Activated CD4-positive, alpha-beta T cell treated with anti-CD3 and anti-CD28 coated beads, Interleukin-2, amount 10 ng/mL, durations not matched to agents 7 days and 5 days (primary cell): ENCODE measurements at regions not wholly inside any gene's neighbourhood (a gene's known extent, or its start where the extent isn't known, plus 50 kb on each side); places are given as distances from the start of the nearest gene placed in this dataset.

Source experiments
- CTCF ChIA-PET: fragments of 350-600 bp; sonication (Branson Sonifier 250); formaldehyde crosslinking; loops from one replicate; lab custom pipeline; 2021; ENCODE audit warnings: antibody characterized with exemption; lab: Charles Lee
- POLR2A ChIA-PET: fragments of 350-600 bp; sonication (Branson Sonifier 250); formaldehyde crosslinking; loops from one replicate; lab custom pipeline; 2021; ENCODE audit warnings: antibody characterized with exemption; lab: Charles Lee
- DNase-seq: peaks from one replicate; pipeline ENCODE4 v3.0.0-alpha.2; 2020
- H3K27ac Mint-ChIP-seq: one replicate; pipeline ENCODE4 v1.8.0; 2021; ENCODE audit warnings: mild to moderate bottlenecking, moderate library complexity, mixed read lengths
- H3K27me3 Mint-ChIP-seq: one replicate; pipeline ENCODE4 v1.8.0; 2021; ENCODE audit warnings: mixed read lengths
- H3K36me3 Mint-ChIP-seq: one replicate; pipeline ENCODE4 v1.8.0; 2021; ENCODE audit warnings: low read depth, mixed read lengths
- H3K4me1 Mint-ChIP-seq: one replicate; pipeline ENCODE4 v1.8.0; 2021; ENCODE audit warnings: mixed read lengths
- H3K4me3 Mint-ChIP-seq: one replicate; pipeline ENCODE4 v1.8.0; 2021; ENCODE audit warnings: mild to moderate bottlenecking, moderate library complexity, mixed read lengths
- H3K9me3 Mint-ChIP-seq: one replicate; pipeline ENCODE4 v1.8.0; 2021; ENCODE audit warnings: mixed read lengths

DNA sequence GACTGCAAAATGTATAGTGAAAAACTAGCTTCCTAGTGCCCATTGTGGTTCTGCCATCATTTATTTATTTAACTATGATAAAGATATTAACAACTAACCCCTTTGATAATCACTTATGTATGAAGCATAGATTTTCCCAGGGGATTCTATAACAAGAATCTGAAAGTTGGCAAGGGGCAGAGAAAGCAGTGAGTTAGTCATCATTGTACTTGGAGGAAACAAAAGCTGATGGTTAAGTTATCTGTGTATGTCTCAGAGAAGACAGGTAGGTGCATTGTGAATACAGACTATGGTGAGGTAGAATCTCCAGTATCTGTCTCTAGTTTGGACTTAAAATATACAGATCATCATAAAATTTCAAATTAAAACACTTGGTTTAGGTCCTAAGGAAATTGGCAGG, 2159.1 kb upstream of the CELF4 start:
- POLR2A ChIA-PET: no interaction called here
- Mint-ChIP-seq H3K4me1 (no peaks in the 10 kb centered on the region), H3K9me3 (no peaks in the 10 kb centered on the region), H3K27me3 (no peaks in the 10 kb centered on the region), H3K4me3 (no peak overlapping the region), H3K36me3 (no peaks in the 10 kb centered on the region), H3K27ac (no peak overlapping the region)
- CTCF ChIA-PET: no interaction called here
- no peak for DNase-seq

DNA sequence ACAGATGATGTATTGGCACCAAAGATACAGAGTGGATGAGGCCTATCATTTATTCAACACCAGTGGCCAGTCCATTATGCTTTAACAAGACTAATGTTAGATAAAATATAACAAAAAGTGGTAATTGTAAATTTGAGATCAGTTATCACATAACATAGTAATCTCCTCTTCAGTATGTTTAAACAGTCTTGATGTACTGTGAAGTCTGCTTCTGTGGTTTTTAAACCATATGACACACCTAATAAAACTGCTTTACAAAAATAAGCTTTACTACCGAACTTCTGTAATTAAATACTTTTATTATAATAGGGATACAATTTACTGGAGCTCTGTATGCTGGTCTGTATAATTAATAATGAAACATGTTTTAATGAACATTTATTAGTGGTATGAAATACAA, 2156.1 kb upstream of the CELF4 start:
- Mint-ChIP-seq H3K4me3 (no peak overlapping the region), H3K9me3 (no peaks in the 10 kb centered on the region), H3K4me1 (no peaks in the 10 kb centered on the region), H3K27me3 (no peaks in the 10 kb centered on the region), H3K27ac (no peak overlapping the region), H3K36me3 (no peaks in the 10 kb centered on the region)
- ChIA-PET POLR2A (no interaction called here), CTCF (no interaction called here)
- DNase-seq: no peak

DNA sequence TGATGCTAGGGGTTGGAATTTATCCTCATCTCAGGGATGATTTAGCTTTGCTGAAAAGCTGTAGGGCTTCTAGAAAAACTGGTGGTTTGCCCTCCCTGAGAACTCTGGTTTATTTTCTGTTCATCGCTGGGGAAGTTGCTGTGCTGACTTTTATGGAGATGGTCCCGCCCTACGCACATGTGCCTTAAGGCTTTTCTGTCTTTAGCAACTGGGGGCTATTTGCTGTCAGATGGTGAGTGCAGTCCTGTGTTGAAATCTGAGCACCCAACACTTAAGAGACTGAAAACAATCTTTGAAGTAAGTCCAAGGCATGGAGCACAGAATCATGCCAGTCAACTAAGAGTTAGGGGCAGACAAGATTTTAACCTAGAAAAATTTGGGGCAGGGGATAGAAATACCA, 2148.4 kb upstream of the CELF4 start:
- Mint-ChIP-seq H3K4me1 (no peaks in the 10 kb centered on the region), H3K27me3 (no peaks in the 10 kb centered on the region), H3K4me3 (no peak overlapping the region), H3K36me3 (no peaks in the 10 kb centered on the region), H3K27ac (no peak overlapping the region), H3K9me3 (peaks cover 2% of the 10 kb centered on the region)
- POLR2A ChIA-PET: no interaction called here
- CTCF ChIA-PET: no interaction called here
- DNase-seq: no peak

DNA sequence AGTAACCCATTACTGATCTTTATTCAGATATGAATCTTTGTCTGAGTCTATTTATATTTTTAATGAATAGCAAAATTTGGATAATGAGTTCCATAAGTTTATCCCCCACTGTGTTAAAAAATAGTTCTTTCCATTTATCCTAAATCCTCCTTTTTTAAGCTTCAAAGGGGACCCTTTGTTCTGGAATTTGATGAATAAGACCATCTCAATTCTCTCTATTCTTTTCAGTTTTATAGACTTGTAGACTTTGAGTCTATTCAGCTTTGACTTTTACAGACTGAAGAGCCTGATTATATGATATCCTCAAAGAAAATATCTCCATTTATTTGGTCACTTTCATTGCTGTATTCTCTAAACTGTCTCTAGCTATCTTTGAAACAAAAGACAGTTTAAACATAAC, 2146.1 kb upstream of the CELF4 start:
- no peaks in the 10 kb centered on the region for H3K36me3 Mint-ChIP-seq
- no peak overlapping the region for H3K27ac Mint-ChIP-seq

DNA sequence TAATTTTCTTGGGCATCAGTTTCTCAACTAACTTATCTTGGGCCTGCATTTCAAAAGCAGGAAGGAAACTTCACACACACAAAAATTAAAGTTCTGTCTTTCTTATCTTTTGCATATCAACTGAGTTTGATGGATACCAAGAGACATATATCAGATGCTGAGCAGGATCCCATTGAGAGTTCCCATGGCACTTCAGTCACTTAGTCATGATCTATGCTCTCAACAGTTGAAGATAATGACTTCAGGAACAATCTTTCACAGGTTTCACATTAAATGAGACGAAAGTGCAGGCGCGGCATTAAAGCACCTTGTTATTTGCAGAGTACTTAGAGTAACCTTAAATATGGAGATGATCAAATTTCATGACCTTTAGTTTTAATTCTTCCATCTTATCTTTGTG, 2139.8 kb upstream of the CELF4 start:
- DNase-seq: no peak
- ChIA-PET CTCF (no interaction called here), POLR2A (no interaction called here)
- Mint-ChIP-seq H3K4me1 (no peaks in the 10 kb centered on the region), H3K27me3 (no peaks in the 10 kb centered on the region), H3K4me3 (no peak overlapping the region), H3K27ac (no peak overlapping the region), H3K9me3 (no peaks in the 10 kb centered on the region), H3K36me3 (no peaks in the 10 kb centered on the region)

More for the DNA sequence above, 2146.1 kb upstream of the CELF4 start:
- POLR2A ChIA-PET: no interaction called here
- Mint-ChIP-seq H3K27me3 (no peaks in the 10 kb centered on the region), H3K9me3 (peaks cover 2% of the 10 kb centered on the region), H3K4me3 (no peak overlapping the region), H3K4me1 (no peaks in the 10 kb centered on the region)
- no peak for DNase-seq
- CTCF ChIA-PET: no interaction called here

DNA sequence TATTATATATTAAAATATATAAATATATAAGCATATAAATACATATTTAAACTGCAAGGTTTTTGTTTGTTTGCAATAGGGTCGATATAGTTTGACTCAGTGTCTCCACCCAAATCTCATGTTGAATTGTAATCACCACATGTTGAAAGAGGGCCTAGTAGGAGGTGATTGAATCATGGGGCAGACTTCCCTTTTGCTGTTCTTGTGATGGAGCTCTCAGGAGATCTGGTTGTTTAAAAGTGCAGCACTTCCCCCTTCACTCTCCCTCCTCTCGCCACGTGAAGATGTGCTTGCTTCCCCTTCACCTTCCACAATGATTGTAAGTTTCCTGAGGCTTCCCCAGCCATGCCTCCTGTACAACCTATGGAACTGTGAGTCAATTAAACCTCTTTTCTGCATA, 2137.3 kb upstream of the CELF4 start:
- DNase-seq: no peak
- H3K9me3 Mint-ChIP-seq: no peaks in the 10 kb centered on the region
- H3K27me3 Mint-ChIP-seq: no peaks in the 10 kb centered on the region
- H3K4me1 Mint-ChIP-seq: no peaks in the 10 kb centered on the region
- no peak overlapping the region for H3K4me3 Mint-ChIP-seq
- no peak overlapping the region for H3K27ac Mint-ChIP-seq
- ChIA-PET POLR2A (no interaction called here), CTCF (no interaction called here)
- no peaks in the 10 kb centered on the region for H3K36me3 Mint-ChIP-seq

DNA sequence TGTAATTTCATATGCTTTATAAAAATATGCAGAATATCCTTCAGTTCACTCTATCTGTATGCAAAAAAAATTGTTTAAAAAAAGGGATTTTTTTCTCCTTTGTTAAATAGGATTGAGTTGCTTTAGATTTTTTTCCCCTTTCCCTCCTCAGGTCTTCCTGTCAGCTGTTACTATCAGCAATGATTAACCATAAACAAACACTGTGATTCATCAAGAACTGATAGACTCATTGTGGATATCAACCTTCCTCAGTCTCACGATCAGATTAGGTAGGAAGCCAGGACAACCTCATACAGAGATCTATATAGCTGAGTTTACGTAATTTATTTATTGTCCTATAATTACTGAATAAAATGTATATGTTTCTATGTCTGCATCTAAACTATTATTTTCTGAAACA, 2136.2 kb upstream of the CELF4 start:
- ChIA-PET POLR2A (no interaction called here), CTCF (no interaction called here)
- no peaks in the 10 kb centered on the region for H3K4me1 Mint-ChIP-seq

DNA sequence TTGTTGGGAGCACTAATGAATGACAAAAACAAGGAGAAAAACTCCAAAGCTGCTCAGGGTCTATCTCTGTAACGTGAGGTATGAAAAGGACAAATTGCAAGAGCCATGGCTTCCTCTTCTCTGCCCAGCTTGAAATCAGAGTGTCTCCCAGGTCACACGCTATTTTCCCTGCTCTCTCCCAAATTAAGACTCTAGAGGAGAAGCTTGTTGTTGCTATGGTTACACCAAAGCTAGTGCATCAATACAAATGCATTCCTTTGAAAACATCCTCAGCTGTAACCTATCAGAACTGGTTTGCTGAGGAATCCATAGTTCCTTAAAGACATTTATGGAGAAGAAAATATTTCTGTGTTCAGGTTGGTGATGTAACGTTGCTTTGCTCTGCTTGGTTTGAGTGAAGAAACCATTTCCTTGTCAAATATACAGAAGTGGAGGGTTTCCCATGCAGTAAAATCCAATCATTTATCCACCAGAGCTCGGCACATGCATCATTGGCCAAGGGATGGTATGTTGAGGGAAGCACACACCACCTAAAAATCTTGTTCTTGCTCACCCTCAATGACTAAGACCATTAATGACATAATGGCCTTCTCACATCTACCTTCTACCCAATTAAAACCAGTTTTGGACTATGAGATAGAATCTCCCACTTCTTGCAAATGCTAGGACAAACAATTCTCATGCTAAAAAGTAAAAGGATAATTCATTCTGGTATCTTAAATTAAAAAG, 2135.6 kb upstream of the CELF4 start:
- ChIA-PET CTCF (interaction anchor here (1.1 kb wide), 1 partner anchor 9 kb away, joined by 3 read pairs; no protein-coding TSS in a partner anchor), POLR2A (no interaction called here)
- Mint-ChIP-seq H3K27ac (no peak overlapping the region), H3K9me3 (no peaks in the 10 kb centered on the region), H3K36me3 (no peaks in the 10 kb centered on the region), H3K4me1 (no peaks in the 10 kb centered on the region), H3K27me3 (no peaks in the 10 kb centered on the region), H3K4me3 (no peak overlapping the region)
- DNase-seq: no peak

More for the DNA sequence above, 2136.2 kb upstream of the CELF4 start:
- Mint-ChIP-seq H3K9me3 (no peaks in the 10 kb centered on the region), H3K27ac (no peak overlapping the region), H3K4me3 (no peak overlapping the region), H3K27me3 (no peaks in the 10 kb centered on the region), H3K36me3 (no peaks in the 10 kb centered on the region)
- DNase-seq: no peak

DNA sequence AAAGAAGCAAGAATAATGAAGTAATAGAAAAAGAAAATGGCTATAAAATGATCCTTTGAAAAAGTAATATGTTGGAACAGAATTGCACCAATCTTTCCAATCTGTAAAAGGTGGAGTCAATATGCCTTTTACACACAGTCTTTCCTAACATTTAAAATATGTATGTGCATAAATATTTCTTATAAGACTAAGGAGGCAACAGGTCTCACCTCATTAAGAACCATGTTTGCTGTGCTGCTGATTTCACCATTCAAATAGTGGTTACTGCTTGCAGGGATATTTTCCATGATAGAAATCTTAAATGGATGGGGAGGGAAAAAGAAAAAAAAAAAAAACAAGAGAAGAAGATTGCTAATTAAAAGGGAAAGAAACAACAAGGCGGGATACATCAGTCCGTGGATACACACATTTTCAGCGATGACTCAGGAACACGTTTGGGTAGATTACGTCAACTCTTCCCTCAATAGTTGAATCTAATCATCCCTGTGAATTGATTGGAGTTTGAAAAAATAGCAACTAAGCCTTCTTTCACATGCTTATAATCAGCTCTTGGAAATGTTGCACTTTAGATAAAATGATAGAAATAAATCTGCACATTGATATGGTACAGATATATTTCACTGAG, 2133.9 kb upstream of the CELF4 start:
- CTCF ChIA-PET: no interaction called here

DNA sequence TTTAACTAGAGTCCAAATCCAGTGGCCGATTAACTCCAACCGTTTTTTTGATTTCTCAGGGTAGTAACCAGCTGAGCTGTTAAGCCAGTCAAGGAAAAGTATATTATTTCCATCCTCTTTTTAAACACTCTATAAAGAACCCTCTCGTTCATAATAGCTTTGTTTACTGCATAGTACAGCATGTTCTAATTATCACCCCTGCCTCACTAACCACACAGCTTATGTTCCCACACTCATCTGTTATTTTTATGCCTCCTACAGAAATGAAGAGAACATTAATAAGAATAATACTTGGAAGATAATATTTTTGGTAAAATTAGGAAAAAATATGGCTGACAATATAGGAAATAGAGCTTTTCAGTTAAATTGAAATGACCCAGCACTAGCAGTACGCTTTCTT, 2132.8 kb upstream of the CELF4 start:
- H3K4me1 Mint-ChIP-seq: no peaks in the 10 kb centered on the region
- no peaks in the 10 kb centered on the region for H3K36me3 Mint-ChIP-seq
- no peak overlapping the region for H3K4me3 Mint-ChIP-seq
- no peak overlapping the region for H3K27ac Mint-ChIP-seq
- ChIA-PET POLR2A (no interaction called here), CTCF (interaction anchor here (0.6 kb wide), 1 partner anchor 791 kb away, joined by 3 read pairs; no protein-coding TSS in a partner anchor)
- H3K9me3 Mint-ChIP-seq: no peaks in the 10 kb centered on the region
- no peaks in the 10 kb centered on the region for H3K27me3 Mint-ChIP-seq
- no peak for DNase-seq

More for the DNA sequence above, 2133.9 kb upstream of the CELF4 start:
- H3K9me3 Mint-ChIP-seq: no peaks in the 10 kb centered on the region
- no peak overlapping the region for H3K27ac Mint-ChIP-seq
- H3K27me3 Mint-ChIP-seq: no peaks in the 10 kb centered on the region
- no peaks in the 10 kb centered on the region for H3K4me1 Mint-ChIP-seq
- POLR2A ChIA-PET: no interaction called here
- H3K4me3 Mint-ChIP-seq: no peak overlapping the region
- DNase-seq: no peak
- no peaks in the 10 kb centered on the region for H3K36me3 Mint-ChIP-seq

DNA sequence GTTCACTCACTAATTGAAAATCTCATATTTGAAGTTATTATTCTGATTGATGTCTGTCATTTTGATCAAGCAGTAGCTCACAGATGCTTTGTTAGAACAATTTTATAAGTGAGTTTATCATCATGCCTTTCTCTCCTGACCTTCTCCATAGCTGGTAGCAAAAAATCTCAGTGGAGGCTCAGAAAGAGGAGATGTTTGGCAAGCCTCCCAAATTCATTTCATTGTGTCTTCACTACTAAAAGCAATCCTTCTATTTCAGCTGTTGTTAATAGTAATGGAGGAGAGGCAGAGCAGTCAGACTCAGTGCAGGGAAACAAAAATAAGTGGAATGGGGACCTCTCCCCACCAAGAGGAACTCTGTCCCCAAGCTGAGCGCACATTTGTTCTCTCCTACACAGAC, 2127.8 kb upstream of the CELF4 start:
- ChIA-PET POLR2A (no interaction called here), CTCF (no interaction called here)
- no peak overlapping the region for H3K4me3 Mint-ChIP-seq
- no peaks in the 10 kb centered on the region for H3K27me3 Mint-ChIP-seq
- DNase-seq: no peak
- no peaks in the 10 kb centered on the region for H3K4me1 Mint-ChIP-seq
- no peaks in the 10 kb centered on the region for H3K9me3 Mint-ChIP-seq
- no peak overlapping the region for H3K27ac Mint-ChIP-seq
- H3K36me3 Mint-ChIP-seq: no peaks in the 10 kb centered on the region

DNA sequence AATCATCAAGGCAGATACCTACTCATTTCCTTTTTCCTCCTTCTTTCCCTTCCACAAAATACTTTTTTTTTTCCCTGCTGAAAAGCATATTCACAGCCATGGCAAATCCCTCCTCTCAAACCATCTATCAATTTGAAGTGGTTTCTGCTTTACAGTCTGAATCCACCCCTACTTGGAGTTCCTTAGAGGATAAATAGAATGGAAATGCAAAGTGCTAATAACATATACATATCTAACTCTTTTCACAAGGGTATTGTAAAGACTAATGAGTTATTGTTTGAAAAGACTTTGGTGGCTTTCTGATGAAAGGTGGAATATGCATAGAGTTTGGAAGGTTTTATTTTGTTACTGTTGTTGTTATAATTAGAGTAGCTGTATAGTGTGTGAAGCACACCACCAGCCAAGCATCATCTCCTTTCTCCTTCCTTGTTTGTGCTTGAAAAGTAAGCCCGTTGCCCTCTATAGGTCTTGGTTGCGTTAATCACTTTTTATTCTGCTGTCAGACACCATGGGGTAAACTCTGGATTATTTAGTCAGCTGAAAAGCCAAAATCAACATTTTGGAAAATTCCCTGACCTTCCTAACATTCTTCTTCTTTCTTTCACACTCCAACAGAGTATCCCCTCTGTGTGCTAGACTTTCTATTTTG, 2126.9 kb upstream of the CELF4 start:
- Mint-ChIP-seq H3K27ac (no peak overlapping the region), H3K27me3 (no peaks in the 10 kb centered on the region), H3K4me1 (no peaks in the 10 kb centered on the region), H3K9me3 (no peaks in the 10 kb centered on the region), H3K4me3 (no peak overlapping the region), H3K36me3 (no peaks in the 10 kb centered on the region)
- no peak for DNase-seq
- ChIA-PET CTCF (no interaction called here), POLR2A (no interaction called here)

DNA sequence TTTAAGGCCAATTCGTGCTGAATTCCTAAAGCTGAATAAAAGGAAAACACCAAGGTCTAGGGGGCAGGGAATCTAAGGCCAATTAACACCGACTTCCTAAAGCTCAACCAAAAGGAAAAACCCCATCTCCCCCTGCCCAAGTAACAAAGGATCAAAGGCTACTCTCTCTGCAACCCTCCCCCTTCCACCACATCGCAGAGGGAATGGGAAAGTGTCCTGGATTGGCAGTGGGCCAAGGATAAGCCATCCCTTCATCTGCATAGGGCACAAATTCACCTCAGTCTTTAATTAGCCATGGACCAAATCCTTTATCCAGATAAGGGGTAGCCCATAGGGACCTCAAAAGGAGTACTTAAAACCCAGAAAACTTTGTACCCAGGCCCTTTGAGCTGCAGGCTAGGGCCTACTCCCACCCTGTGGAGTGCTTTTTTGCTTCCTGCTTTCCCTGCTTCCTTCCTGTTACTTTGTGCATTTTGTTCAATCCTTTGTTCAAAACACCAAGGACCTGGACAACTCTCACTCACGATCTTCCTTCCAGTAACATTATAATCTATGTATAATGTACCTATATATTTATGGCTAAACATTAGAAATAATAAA, 2119.8 kb upstream of the CELF4 start:
- no peak overlapping the region for H3K27ac Mint-ChIP-seq
- ChIA-PET CTCF (no interaction called here), POLR2A (no interaction called here)
- H3K9me3 Mint-ChIP-seq: no peaks in the 10 kb centered on the region
- H3K27me3 Mint-ChIP-seq: no peaks in the 10 kb centered on the region
- H3K4me1 Mint-ChIP-seq: no peaks in the 10 kb centered on the region
- no peak overlapping the region for H3K4me3 Mint-ChIP-seq
- H3K36me3 Mint-ChIP-seq: no peaks in the 10 kb centered on the region
- no peak for DNase-seq
